Lower lobe of right lung (tissue), 2 donors: ENCODE measurements at regions not wholly inside any gene's neighbourhood (a gene's known extent, or its start where the extent isn't known, plus 50 kb on each side); places are given as distances from the start of the nearest gene placed in this dataset.

ENCODE experiments used
- ATAC-seq, 2 donors: fragments of 200-7000 bp; cut with Tn5 transposase; one replicate each; pipeline ENCODE4 v1.9.1; 2020 to 2022; ENCODE audit warnings: mild to moderate bottlenecking in 2 of 2, moderate library complexity in 2 of 2
- DNase-seq: peaks from one replicate; pipeline ENCODE4 v3.0.0-alpha.2; 2020
- H3K27ac ChIP-seq: fragments of 200-600 bp; one replicate; pipeline ENCODE4 v1.8.0; 2022
- H3K27me3 ChIP-seq: fragments of 200-600 bp; one replicate; pipeline ENCODE4 v1.8.0; 2022; ENCODE audit warnings: low read depth
- H3K36me3 ChIP-seq: fragments of 200-600 bp; one replicate; pipeline ENCODE4 v1.8.0; 2022; ENCODE audit warnings: mild to moderate bottlenecking
- H3K4me1 ChIP-seq: fragments of 200-600 bp; one replicate; pipeline ENCODE4 v1.8.0; 2022
- H3K4me3 ChIP-seq: fragments of 200-600 bp; one replicate; pipeline ENCODE4 v1.8.0; 2022; ENCODE audit warnings: mild to moderate bottlenecking
- H3K9me3 ChIP-seq: fragments of 200-600 bp; one replicate; pipeline ENCODE4 v1.8.0; 2022
- CTCF ChIP-seq: fragments of 200-600 bp; IDR thresholded peaks from one replicate; pipeline ENCODE4 v1.8.0; 2022; ENCODE audit warnings: antibody characterized with exemption, mild to moderate bottlenecking
- intact Hi-C: fragments of 100-400 bp; cut with DNase I; formaldehyde crosslinking; loops from one replicate; pipeline ENCODE4 v1.11.0; 2022
- donor health status: DM: no; HTN: yes; CAD: no; lungs with severe emphysema.

- H3K36me3 ChIP-seq: no peaks in the 10 kb centered on the region
- H3K27ac ChIP-seq: no peak overlapping the region
- H3K4me1 ChIP-seq: peaks cover 12% of the 10 kb centered on the region
- DNase-seq (no peak), ATAC-seq (peak in 1 of 2 donors; percentile 36)
- intact Hi-C loops: no loop called here
- no peak overlapping the region for H3K4me3 ChIP-seq
- TF ChIP-seq CTCF: no peak
- H3K9me3 ChIP-seq: no peaks in the 10 kb centered on the region
- H3K27me3 ChIP-seq: peaks cover 3% of the 10 kb centered on the region
Observed at GRCh38 chr21:41605178-41605933, 97.4 kb upstream of the TMPRSS2 start.

DNA sequence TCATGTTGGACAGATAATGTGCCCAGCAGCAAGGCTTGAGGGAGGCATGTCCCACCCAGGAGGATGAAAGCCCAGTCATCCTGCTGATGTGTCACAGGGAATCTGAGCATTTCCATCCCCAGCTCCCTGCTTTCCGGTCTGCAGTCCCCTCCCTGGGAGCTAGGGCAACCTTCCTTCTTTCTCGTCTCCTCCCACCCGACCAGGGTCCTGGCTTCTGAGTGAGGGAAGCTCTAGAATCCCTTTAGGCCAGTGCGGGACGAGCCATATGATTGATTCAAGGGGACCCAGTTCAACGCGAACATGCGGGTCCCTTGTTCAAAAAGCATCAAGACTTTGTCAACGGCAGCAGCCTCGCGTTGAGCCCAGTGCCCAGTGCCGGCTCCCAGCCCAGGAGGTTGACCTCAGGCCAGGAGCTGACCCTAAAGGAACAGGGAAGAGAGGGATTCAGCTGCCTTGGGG, 96.7 kb upstream of the TMPRSS2 start:
- Histone ChIP-seq H3K4me3 (no peak overlapping the region), H3K36me3 (no peaks in the 10 kb centered on the region), H3K9me3 (no peaks in the 10 kb centered on the region), H3K27me3 (peaks cover 3% of the 10 kb centered on the region), H3K27ac (no peak overlapping the region), H3K4me1 (peaks cover 12% of the 10 kb centered on the region)
- intact Hi-C loops: no loop called here
- DNase-seq (no peak), ATAC-seq (no peak)
- TF ChIP-seq CTCF: no peak

- Histone ChIP-seq H3K4me1 (peaks cover 18% of the 10 kb centered on the region), H3K27me3 (peaks cover 3% of the 10 kb centered on the region), H3K27ac (no peak overlapping the region), H3K36me3 (no peaks in the 10 kb centered on the region), H3K4me3 (no peak overlapping the region), H3K9me3 (no peaks in the 10 kb centered on the region)
- ATAC-seq: no peak
- no peak for DNase-seq
- intact Hi-C loops: no loop called here
- no peak for TF ChIP-seq CTCF
Observed at GRCh38 chr21:41603476-41603875, 95.5 kb upstream of the TMPRSS2 start.

GRCh38 chr21:41602531-41602930, 94.6 kb upstream of the TMPRSS2 start:
- Histone ChIP-seq H3K36me3 (no peaks in the 10 kb centered on the region), H3K27ac (no peak overlapping the region), H3K9me3 (no peaks in the 10 kb centered on the region), H3K4me3 (no peak overlapping the region), H3K4me1 (peaks cover 19% of the 10 kb centered on the region), H3K27me3 (peaks cover 3% of the 10 kb centered on the region)
- no peak for DNase-seq
- intact Hi-C loops: no loop called here
- ATAC-seq: no peak
- no peak for TF ChIP-seq CTCF

GRCh38 chr21:41601573-41602368, 93.8 kb upstream of the TMPRSS2 start:
- Histone ChIP-seq H3K4me3 (no peak overlapping the region), H3K9me3 (no peaks in the 10 kb centered on the region), H3K36me3 (no peaks in the 10 kb centered on the region), H3K27ac (peak overlapping the region; percentile 11), H3K4me1 (peaks cover 19% of the 10 kb centered on the region), H3K27me3 (peaks cover 3% of the 10 kb centered on the region)
- no peak for TF ChIP-seq CTCF
- ATAC-seq (peak; percentile 3 to 68), DNase-seq (no peak)
- intact Hi-C loops: no loop called here
